Loucy (cell line): ENCODE measurements at regions not wholly inside any gene's neighbourhood (a gene's known extent, or its start where the extent isn't known, plus 50 kb on each side); places are given as distances from the start of the nearest gene placed in this dataset.
"Not testable (repeated sequence)": the region's sequence is repeated elsewhere in the genome, so short reads cannot be mapped to it uniquely, and the experiment has no call there.

Source experiments
- H2AFZ ChIP-seq: fragments of 200-600 bp; sonication (generic); 2 replicates; pipeline ENCODE4 v1.6.0; 2016; ENCODE audit warnings: antibody characterized with exemption, mild to moderate bottlenecking, low read length, moderate library complexity
- H3F3A ChIP-seq: fragments of 200-600 bp; 2 replicates; pipeline ENCODE4 v1.6.0; 2016; ENCODE audit warnings: antibody characterized with exemption, low read depth, mild to moderate bottlenecking
- H3K27me3 ChIP-seq: fragments of 200-600 bp; sonication (generic); 2 replicates; pipeline ENCODE4 v1.6.1; 2014; ENCODE audit warnings: low read length, mild to moderate bottlenecking; ENCODE audit not compliant: insufficient read depth, poor library complexity, severe bottlenecking
- H3K36me3 ChIP-seq: fragments of 200-600 bp; sonication (generic); 2 replicates; pipeline ENCODE4 v1.6.1; 2016; ENCODE audit warnings: low read length; ENCODE audit not compliant: insufficient read depth
- H3K4me1 ChIP-seq: fragments of 200-600 bp; sonication (generic); 2 replicates; pipeline ENCODE4 v1.5.1; 2014; ENCODE audit warnings: low read length, mild to moderate bottlenecking; ENCODE audit not compliant: insufficient read depth, poor library complexity, severe bottlenecking
- H3K4me2 ChIP-seq: fragments of 200-600 bp; sonication (generic); 2 replicates; pipeline ENCODE4 v1.6.0; 2014; ENCODE audit warnings: antibody characterized with exemption, low read length, low read depth, mild to moderate bottlenecking; ENCODE audit not compliant: poor library complexity, severe bottlenecking
- H3K4me3 ChIP-seq: fragments of 200-600 bp; sonication (generic); 2 replicates; pipeline ENCODE4 v1.5.1; 2014; ENCODE audit warnings: low read length, mild to moderate bottlenecking, mixed read lengths; ENCODE audit not compliant: poor library complexity, severe bottlenecking
- H3K79me2 ChIP-seq: fragments of 200-600 bp; sonication (generic); 2 replicates; pipeline ENCODE4 v1.6.1; 2014; ENCODE audit warnings: low read length; ENCODE audit not compliant: insufficient read depth
- H3K9ac ChIP-seq: fragments of 200-600 bp; sonication (generic); 2 replicates; pipeline ENCODE4 v1.6.0; 2014; ENCODE audit warnings: mild to moderate bottlenecking, low read depth, low read length, moderate library complexity; ENCODE audit not compliant: poor library complexity, severe bottlenecking
- H3K9me2 ChIP-seq: fragments of 200-600 bp; sonication (generic); replicated peaks from 2 replicates; pipeline ENCODE4 v1.6.1; 2016; ENCODE audit warnings: low read depth, low read length, mixed read lengths
- H3K9me3 ChIP-seq: fragments of 200-600 bp; sonication (generic); 2 replicates; pipeline ENCODE4 v1.6.1; 2014; ENCODE audit warnings: mild to moderate bottlenecking, antibody characterized with exemption, low read length, low read depth; ENCODE audit not compliant: insufficient read depth
- H4K20me1 ChIP-seq: fragments of 200-600 bp; sonication (generic); 2 replicates; pipeline ENCODE4 v1.6.0; 2014; ENCODE audit warnings: antibody characterized with exemption, low read length, mild to moderate bottlenecking; ENCODE audit not compliant: insufficient read depth, poor library complexity, severe bottlenecking
- EZH2phosphoT487 ChIP-seq: fragments of 200-600 bp; IDR thresholded peaks from 2 replicates; pipeline ENCODE4 v1.6.1; 2018; ENCODE audit warnings: antibody characterized with exemption, mild to moderate bottlenecking, moderate library complexity, borderline replicate concordance
- TF ChIP-seq, protein P1 (sequence below): fragments of 200-600 bp; sonication (generic); conservative IDR thresholded peaks from 2 replicates; pipeline ENCODE4 v1.5.1; 2014; ENCODE audit warnings: mild to moderate bottlenecking, antibody characterized with exemption, low read length

DNA sequence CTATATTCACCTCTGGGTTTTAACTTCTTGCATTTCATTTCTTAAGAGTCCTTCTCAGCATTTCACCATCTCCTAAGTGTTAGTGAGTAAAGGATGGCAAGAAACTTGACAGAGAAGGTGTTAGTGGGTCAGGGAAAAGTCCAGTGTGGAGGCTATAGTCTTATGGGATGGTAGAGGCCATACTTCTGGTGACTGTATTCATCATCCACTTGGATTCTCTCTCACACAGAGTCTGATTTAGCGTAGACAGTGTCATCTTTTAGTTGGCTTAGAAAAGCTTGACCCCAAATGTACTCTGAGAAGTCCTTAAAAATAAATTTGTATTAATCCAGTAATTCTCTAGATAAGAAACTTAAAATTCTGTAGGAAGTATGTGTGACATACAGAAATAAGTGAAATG, 232.4 kb upstream of the FBXO33 start:
- Histone ChIP-seq H3K9ac (no peak overlapping the region), H3K27me3 (no peaks in the 10 kb centered on the region), H3K79me2 (no peaks in the 10 kb centered on the region), H4K20me1 (no peaks in the 10 kb centered on the region), H3K9me2 (0 out of 2 replicates have a peak, but pooled peaks cover under 1% of the 10 kb centered on the region), H2AFZ (no peak overlapping the region), H3K4me3 (no peak overlapping the region), H3K9me3 (no peaks in the 10 kb centered on the region), H3K36me3 (no peaks in the 10 kb centered on the region), H3K4me1 (no peaks in the 10 kb centered on the region), H3F3A (no peaks in the 10 kb centered on the region), H3K4me2 (no peak overlapping the region)
- TF ChIP-seq EZH2phosphoT487, result no peak
- TF ChIP-seq, protein P1, sequence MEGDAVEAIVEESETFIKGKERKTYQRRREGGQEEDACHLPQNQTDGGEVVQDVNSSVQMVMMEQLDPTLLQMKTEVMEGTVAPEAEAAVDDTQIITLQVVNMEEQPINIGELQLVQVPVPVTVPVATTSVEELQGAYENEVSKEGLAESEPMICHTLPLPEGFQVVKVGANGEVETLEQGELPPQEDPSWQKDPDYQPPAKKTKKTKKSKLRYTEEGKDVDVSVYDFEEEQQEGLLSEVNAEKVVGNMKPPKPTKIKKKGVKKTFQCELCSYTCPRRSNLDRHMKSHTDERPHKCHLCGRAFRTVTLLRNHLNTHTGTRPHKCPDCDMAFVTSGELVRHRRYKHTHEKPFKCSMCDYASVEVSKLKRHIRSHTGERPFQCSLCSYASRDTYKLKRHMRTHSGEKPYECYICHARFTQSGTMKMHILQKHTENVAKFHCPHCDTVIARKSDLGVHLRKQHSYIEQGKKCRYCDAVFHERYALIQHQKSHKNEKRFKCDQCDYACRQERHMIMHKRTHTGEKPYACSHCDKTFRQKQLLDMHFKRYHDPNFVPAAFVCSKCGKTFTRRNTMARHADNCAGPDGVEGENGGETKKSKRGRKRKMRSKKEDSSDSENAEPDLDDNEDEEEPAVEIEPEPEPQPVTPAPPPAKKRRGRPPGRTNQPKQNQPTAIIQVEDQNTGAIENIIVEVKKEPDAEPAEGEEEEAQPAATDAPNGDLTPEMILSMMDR, result no peak

DNA sequence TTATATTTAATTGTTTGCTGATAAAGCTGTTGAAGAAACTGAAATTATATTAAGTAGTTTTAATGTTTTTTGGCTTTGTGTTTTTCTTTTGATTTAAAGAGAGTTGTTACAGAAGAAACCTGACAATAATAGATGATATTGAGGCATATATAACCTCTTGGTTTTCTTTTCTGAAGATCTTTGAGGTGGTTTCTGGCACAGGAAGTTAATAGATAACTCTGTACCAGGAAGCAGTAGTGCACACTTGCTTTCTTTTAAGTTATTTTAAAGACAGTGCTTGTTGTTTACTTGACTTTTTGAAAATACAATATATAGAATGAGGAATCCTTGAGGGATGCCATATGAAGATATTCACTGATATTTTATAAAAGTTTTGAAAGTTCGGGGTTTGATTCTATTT, 209.0 kb upstream of the FBXO33 start:
- TF ChIP-seq, protein P1, result no peak
- TF ChIP-seq EZH2phosphoT487, result no peak
- Histone ChIP-seq H3K4me1 (no peaks in the 10 kb centered on the region), H3K9me2 (no peaks in the 10 kb centered on the region), H4K20me1 (no peaks in the 10 kb centered on the region), H3K79me2 (no peaks in the 10 kb centered on the region), H3K27me3 (no peaks in the 10 kb centered on the region), H3K36me3 (no peaks in the 10 kb centered on the region), H3K4me3 (no peak overlapping the region), H3K9me3 (peaks cover 2% of the 10 kb centered on the region; the same call in 1 of the 2 replicates), H2AFZ (no peak overlapping the region), H3F3A (no peaks in the 10 kb centered on the region), H3K9ac (no peak overlapping the region), H3K4me2 (peak overlapping the region; percentile 3)

DNA sequence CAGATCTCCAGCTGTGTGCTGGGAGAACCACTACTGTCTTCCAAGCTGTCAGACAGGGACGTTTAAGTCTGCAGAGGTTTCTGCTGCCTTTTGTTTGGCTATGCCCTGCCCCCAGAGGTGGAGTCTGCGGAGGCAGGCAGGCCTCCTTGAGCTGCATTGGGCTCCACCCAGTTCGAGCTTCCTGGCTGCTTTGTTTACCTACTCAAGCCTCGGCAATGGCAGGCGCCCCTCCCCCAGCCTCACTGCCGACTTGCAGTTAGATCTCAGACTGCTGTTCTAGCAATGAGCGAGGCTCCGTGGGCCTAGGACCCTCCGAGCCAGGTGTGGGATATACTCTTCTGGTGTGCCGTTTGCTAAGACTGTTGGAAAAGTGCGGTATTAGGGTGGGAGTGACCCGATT, 206.8 kb upstream of the FBXO33 start:
- not testable (repeated sequence) for H2AFZ ChIP-seq, H3K4me2 ChIP-seq, H3K9ac ChIP-seq, H3F3A ChIP-seq, H3K4me3 ChIP-seq, H3K9me2 ChIP-seq, H3K36me3 ChIP-seq, H4K20me1 ChIP-seq, H3K27me3 ChIP-seq, H3K79me2 ChIP-seq, H3K9me3 ChIP-seq, H3K4me1 ChIP-seq

DNA sequence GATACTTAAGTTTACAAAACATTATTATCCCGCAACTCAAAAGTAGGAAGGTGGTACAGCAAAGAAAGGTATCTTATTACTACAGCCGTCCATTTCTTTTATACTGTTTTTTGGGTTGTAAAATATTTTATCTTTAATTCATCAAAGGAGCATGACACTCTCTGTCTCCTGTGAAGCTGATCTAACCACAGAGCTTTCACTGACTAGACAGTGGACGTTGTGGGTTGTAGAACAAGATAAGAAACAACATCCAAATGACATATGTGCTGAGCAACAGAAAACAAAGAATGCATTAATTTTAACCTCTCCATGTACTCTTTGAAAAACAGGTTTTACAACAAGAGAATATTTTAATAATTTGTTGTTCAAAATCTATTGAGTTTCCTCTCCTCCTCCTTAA, 195.9 kb upstream of the FBXO33 start:
- Histone ChIP-seq H3K9me2 (no peaks in the 10 kb centered on the region), H4K20me1 (no peaks in the 10 kb centered on the region), H3K4me2 (no peak overlapping the region), H3F3A (no peaks in the 10 kb centered on the region), H3K79me2 (no peaks in the 10 kb centered on the region), H3K4me3 (no peak overlapping the region), H3K9me3 (no peaks in the 10 kb centered on the region), H3K9ac (no peak overlapping the region), H2AFZ (no peak overlapping the region), H3K4me1 (no peaks in the 10 kb centered on the region), H3K27me3 (no peaks in the 10 kb centered on the region), H3K36me3 (no peaks in the 10 kb centered on the region)
- no peak for TF ChIP-seq EZH2phosphoT487
- TF ChIP-seq, protein P1, result no peak
